Lower lobe of right lung (tissue), 2 donors: ENCODE measurements at regions not wholly inside any gene's neighbourhood (a gene's known extent, or its start where the extent isn't known, plus 50 kb on each side); places are given as distances from the start of the nearest gene placed in this dataset.

Experiments used
- ATAC-seq, 2 donors: fragments of 200-7000 bp; cut with Tn5 transposase; one replicate each; pipeline ENCODE4 v1.9.1; 2020 to 2022; ENCODE audit warnings: mild to moderate bottlenecking in 2 of 2, moderate library complexity in 2 of 2
- DNase-seq: peaks from one replicate; pipeline ENCODE4 v3.0.0-alpha.2; 2020
- H3K27ac ChIP-seq: fragments of 200-600 bp; one replicate; pipeline ENCODE4 v1.8.0; 2022
- H3K27me3 ChIP-seq: fragments of 200-600 bp; one replicate; pipeline ENCODE4 v1.8.0; 2022; ENCODE audit warnings: low read depth
- H3K36me3 ChIP-seq: fragments of 200-600 bp; one replicate; pipeline ENCODE4 v1.8.0; 2022; ENCODE audit warnings: mild to moderate bottlenecking
- H3K4me1 ChIP-seq: fragments of 200-600 bp; one replicate; pipeline ENCODE4 v1.8.0; 2022
- H3K4me3 ChIP-seq: fragments of 200-600 bp; one replicate; pipeline ENCODE4 v1.8.0; 2022; ENCODE audit warnings: mild to moderate bottlenecking
- H3K9me3 ChIP-seq: fragments of 200-600 bp; one replicate; pipeline ENCODE4 v1.8.0; 2022
- CTCF ChIP-seq: fragments of 200-600 bp; IDR thresholded peaks from one replicate; pipeline ENCODE4 v1.8.0; 2022; ENCODE audit warnings: antibody characterized with exemption, mild to moderate bottlenecking
- intact Hi-C: fragments of 100-400 bp; cut with DNase I; formaldehyde crosslinking; loops from one replicate; pipeline ENCODE4 v1.11.0; 2022
- donor health status: DM: no; HTN: yes; CAD: no; lungs with severe emphysema.

GRCh38 chr3:69649120-69650065 lies 89.9 kb upstream of the MITF start:
- DNase-seq (no peak), ATAC-seq (no peak)
- TF ChIP-seq CTCF = no peak
- H3K9me3 ChIP-seq = no peaks in the 10 kb centered on the region
- H3K27ac ChIP-seq = no peak overlapping the region
- H3K27me3 ChIP-seq = no peaks in the 10 kb centered on the region
- H3K4me1 ChIP-seq = peaks cover 8% of the 10 kb centered on the region
- no peak overlapping the region for H3K4me3 ChIP-seq
- intact Hi-C loops = no loop called here
- no peaks in the 10 kb centered on the region for H3K36me3 ChIP-seq

- ATAC-seq (no peak), DNase-seq (no peak)
- Histone ChIP-seq H3K4me1 (peaks cover 8% of the 10 kb centered on the region), H3K27ac (no peak overlapping the region), H3K4me3 (no peak overlapping the region), H3K9me3 (no peaks in the 10 kb centered on the region), H3K36me3 (no peaks in the 10 kb centered on the region), H3K27me3 (no peaks in the 10 kb centered on the region)
- no peak for TF ChIP-seq CTCF
- intact Hi-C loops = no loop called here
Observed at GRCh38 chr3:69648126-69648525, 91.1 kb upstream of the MITF start.

- Histone ChIP-seq H3K4me3 (no peak overlapping the region), H3K4me1 (peaks cover 8% of the 10 kb centered on the region), H3K9me3 (no peaks in the 10 kb centered on the region), H3K27me3 (no peaks in the 10 kb centered on the region), H3K36me3 (no peaks in the 10 kb centered on the region), H3K27ac (no peak overlapping the region)
- TF ChIP-seq CTCF = no peak
- no peak for ATAC-seq
- no peak for DNase-seq
- intact Hi-C loops = no loop called here
Observed at GRCh38 chr3:69647511-69648110, 91.7 kb upstream of the MITF start.

GRCh38 chr3:69647081-69647480 lies 92.2 kb upstream of the MITF start:
- no peak for TF ChIP-seq CTCF
- Histone ChIP-seq H3K4me1 (peaks cover 8% of the 10 kb centered on the region), H3K27ac (no peak overlapping the region), H3K4me3 (no peak overlapping the region), H3K36me3 (no peaks in the 10 kb centered on the region), H3K27me3 (no peaks in the 10 kb centered on the region), H3K9me3 (no peaks in the 10 kb centered on the region)
- DNase-seq (no peak), ATAC-seq (no peak)
- intact Hi-C loops = no loop called here

GRCh38 chr3:69646287-69647067 lies 92.8 kb upstream of the MITF start:
- intact Hi-C loops = no loop called here
- no peak for ATAC-seq
- no peaks in the 10 kb centered on the region for H3K36me3 ChIP-seq
- no peak for DNase-seq
- peaks cover 8% of the 10 kb centered on the region for H3K4me1 ChIP-seq
- no peaks in the 10 kb centered on the region for H3K27me3 ChIP-seq
- no peaks in the 10 kb centered on the region for H3K9me3 ChIP-seq
- H3K27ac ChIP-seq = no peak overlapping the region
- H3K4me3 ChIP-seq = no peak overlapping the region
- no peak for TF ChIP-seq CTCF
